Kidney epithelial cell (primary cell): ENCODE measurements at regions not wholly inside any gene's neighbourhood (a gene's known extent, or its start where the extent isn't known, plus 50 kb on each side); places are given as distances from the start of the nearest gene placed in this dataset.

Source experiments
- DNase-seq: peaks from one replicate; pipeline ENCODE4 v3.0.0-alpha.2; 2010; ENCODE audit warnings: low read depth
- H3K27me3 ChIP-seq: 2 replicates; pipeline ENCODE4 v1.6.0; 2011; ENCODE audit warnings: low read length; ENCODE audit not compliant: control insufficient read depth, insufficient read depth
- H3K36me3 ChIP-seq: 2 replicates; pipeline ENCODE4 v1.5.1; 2011; ENCODE audit warnings: low read length; ENCODE audit not compliant: control insufficient read depth, insufficient read depth
- H3K4me3 ChIP-seq: 2 replicates; pipeline ENCODE4 v1.5.1; 2011; ENCODE audit warnings: low read depth, mild to moderate bottlenecking, control low read depth, low read length
- TF ChIP-seq, protein P1 (sequence below): IDR thresholded peaks from 2 replicates; pipeline ENCODE4 v1.5.1; 2011; ENCODE audit warnings: mild to moderate bottlenecking, moderate library complexity, low read length, control low read depth, inconsistent platforms; ENCODE audit not compliant: insufficient read depth, poor library complexity, severe bottlenecking

DNA sequence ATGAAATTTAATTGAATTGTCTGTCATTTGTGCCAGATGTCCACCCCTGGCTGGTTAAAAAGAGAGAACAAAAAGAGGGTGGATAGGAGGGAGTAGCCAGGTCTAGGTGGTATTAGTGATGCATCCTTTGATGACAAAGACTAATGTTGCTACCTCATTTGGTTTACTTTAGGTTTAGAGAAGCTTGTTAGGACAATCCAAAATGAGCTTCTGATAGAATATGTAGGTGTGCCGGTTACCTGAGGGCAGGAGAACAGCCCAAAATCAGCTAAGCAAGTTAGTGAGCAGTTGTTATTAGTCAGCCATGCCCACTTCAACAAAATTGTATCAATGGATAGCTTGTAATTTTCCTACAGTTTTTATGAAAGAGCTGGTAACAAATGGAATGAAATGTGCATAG is 61.4 kb upstream of the PTGS2 start:
- TF ChIP-seq, protein P1, sequence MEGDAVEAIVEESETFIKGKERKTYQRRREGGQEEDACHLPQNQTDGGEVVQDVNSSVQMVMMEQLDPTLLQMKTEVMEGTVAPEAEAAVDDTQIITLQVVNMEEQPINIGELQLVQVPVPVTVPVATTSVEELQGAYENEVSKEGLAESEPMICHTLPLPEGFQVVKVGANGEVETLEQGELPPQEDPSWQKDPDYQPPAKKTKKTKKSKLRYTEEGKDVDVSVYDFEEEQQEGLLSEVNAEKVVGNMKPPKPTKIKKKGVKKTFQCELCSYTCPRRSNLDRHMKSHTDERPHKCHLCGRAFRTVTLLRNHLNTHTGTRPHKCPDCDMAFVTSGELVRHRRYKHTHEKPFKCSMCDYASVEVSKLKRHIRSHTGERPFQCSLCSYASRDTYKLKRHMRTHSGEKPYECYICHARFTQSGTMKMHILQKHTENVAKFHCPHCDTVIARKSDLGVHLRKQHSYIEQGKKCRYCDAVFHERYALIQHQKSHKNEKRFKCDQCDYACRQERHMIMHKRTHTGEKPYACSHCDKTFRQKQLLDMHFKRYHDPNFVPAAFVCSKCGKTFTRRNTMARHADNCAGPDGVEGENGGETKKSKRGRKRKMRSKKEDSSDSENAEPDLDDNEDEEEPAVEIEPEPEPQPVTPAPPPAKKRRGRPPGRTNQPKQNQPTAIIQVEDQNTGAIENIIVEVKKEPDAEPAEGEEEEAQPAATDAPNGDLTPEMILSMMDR: no peak

DNA sequence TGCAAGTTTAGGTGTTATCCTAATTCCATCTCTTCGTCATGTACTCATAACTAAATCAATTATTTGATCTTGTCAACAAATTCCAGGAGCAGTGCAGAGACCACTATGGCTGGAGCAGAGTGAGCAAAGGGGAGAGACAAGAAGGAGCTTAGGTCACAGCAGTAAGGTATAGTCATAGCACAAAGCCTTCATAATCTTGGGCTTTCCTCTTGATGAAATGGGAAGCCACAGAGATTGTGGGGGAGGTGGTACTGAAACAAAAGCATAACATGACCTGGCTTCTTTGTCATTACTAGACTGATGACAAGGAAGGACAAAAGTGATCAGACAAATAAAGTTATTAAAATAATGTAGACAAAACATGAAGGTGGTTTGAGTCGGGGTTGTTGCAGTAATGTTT is 60.1 kb upstream of the PTGS2 start:
- Histone ChIP-seq H3K27me3 (no peaks in the 10 kb centered on the region), H3K4me3 (no peak overlapping the region), H3K36me3 (no peaks in the 10 kb centered on the region)
- TF ChIP-seq, protein P1: no peak
- no peak for DNase-seq

More for the DNA sequence above, 61.4 kb upstream of the PTGS2 start:
- no peaks in the 10 kb centered on the region for H3K27me3 ChIP-seq
- H3K36me3 ChIP-seq: no peaks in the 10 kb centered on the region
- no peak overlapping the region for H3K4me3 ChIP-seq
- DNase-seq: no peak

DNA sequence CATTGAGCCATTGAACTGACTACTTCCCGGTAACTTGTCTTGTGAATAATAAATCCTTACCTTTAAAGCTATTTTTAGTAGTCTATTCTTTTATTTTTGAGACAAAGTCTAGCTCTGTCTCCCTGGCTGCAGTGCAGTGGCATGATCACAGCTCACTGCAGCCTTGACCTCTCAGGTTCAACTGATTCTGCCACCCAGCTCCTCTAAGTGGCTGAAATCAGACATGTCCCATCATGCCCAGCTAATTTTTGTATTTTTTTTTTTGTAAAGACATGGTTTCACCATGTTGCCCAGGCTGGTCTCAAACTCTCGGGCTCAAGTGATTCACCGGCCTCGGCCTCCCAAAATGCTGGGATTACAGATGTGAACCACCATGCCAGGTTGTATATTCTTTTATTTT is 59.3 kb upstream of the PTGS2 start:
- no peaks in the 10 kb centered on the region for H3K36me3 ChIP-seq
- TF ChIP-seq, protein P1: no peak
- no peak overlapping the region for H3K4me3 ChIP-seq
- H3K27me3 ChIP-seq: no peaks in the 10 kb centered on the region
- no peak for DNase-seq

- no peak overlapping the region for H3K4me3 ChIP-seq
- TF ChIP-seq, protein P1: no peak
- H3K27me3 ChIP-seq: no peaks in the 10 kb centered on the region
- H3K36me3 ChIP-seq: no peaks in the 10 kb centered on the region
- DNase-seq: no peak
Observed at GRCh38 chr1:186738926-186739325, 58.7 kb upstream of the PTGS2 start.

DNA sequence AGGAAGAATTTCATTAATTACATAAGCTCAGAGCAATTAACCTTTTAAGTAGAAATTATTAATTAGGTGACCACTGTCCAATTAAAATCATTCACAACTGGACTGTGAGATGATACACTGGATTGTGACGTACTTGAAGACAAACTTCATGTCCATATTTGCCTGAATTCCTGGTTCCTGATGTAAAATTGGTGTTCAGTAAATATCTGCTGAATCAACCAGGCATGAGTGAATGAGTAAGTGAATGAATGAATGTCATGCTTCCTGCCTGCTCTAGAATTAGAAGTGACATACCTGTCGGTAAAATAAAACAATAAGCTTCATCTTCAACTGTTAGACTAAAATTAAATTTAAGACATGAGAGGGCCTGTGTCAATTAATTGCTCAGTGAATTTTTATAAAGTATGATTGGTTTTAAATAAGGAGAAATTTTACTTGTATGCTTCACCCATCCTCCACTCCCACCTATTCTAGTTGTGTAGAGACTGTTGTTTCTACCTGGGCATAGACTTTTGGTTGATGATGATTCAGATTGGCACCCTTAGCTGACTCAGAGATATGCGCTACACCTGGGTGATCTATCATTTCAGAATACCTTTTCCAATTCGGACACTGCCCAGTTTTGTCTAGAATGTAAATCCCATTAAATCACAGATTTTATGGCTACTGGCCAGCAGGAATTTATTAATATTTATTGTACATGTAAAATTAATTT is 56.9 kb upstream of the PTGS2 start:
- H3K36me3 ChIP-seq: no peaks in the 10 kb centered on the region
- H3K27me3 ChIP-seq: no peaks in the 10 kb centered on the region
- TF ChIP-seq, protein P1: no peak
- no peak for DNase-seq
- H3K4me3 ChIP-seq: no peak overlapping the region

DNA sequence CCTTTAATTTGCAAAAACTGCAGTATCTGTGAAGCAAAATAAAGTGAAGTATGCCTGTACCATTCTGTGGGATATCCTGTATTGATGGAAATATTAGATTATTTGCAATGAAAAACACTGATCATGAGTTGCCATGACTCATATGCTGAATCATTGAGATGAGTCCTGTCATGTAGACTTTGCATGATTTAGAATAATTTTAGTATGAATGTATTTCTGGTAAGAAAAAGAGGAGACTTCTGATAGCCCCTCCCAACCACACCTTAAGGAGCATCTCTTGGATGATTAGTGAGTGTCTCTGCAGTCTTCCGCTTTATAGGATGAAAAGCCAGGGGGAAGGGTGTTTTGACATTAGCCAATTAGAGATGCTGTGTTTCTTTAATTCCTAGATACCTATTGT is 55.2 kb upstream of the PTGS2 start:
- Histone ChIP-seq H3K36me3 (no peaks in the 10 kb centered on the region), H3K4me3 (no peak overlapping the region), H3K27me3 (no peaks in the 10 kb centered on the region)
- DNase-seq: no peak
- TF ChIP-seq, protein P1: no peak
